GM23338 (cell line): ENCODE measurements at regions not wholly inside any gene's neighbourhood (a gene's known extent, or its start where the extent isn't known, plus 50 kb on each side); places are given as distances from the start of the nearest gene placed in this dataset.

Source experiments
- ATAC-seq: fragments of 200-7000 bp; cut with Tn5 transposase; 3 replicates; pipeline ENCODE4 v1.9.1; 2020
- DNase-seq: peaks from one replicate; pipeline ENCODE4 v3.0.0-alpha.2; 2015; ENCODE audit warnings: low spot score
- H2AFZ ChIP-seq: fragments of 200-600 bp; sonication (generic); 2 replicates; pipeline ENCODE4 v1.8.0; 2016; ENCODE audit warnings: antibody characterized with exemption, mild to moderate bottlenecking, moderate library complexity
- H3F3A ChIP-seq: fragments of 200-600 bp; sonication (generic); replicated peaks from 2 replicates; pipeline ENCODE4 v1.8.0; 2017; ENCODE audit warnings: antibody characterized with exemption, mixed run types, low read depth
- H3K27ac ChIP-seq: fragments of 200-600 bp; sonication (generic); 2 replicates; pipeline ENCODE4 v1.6.1; 2016; ENCODE audit warnings: low read depth
- H3K27me3 ChIP-seq: fragments of 200-600 bp; sonication (generic); 2 replicates; pipeline ENCODE4 v1.8.0; 2016; ENCODE audit warnings: mild to moderate bottlenecking, mixed run types, moderate library complexity; ENCODE audit not compliant: insufficient read depth
- H3K36me3 ChIP-seq: fragments of 200-600 bp; sonication (generic); 2 replicates; pipeline ENCODE4 v1.8.0; 2016; ENCODE audit warnings: mild to moderate bottlenecking; ENCODE audit not compliant: insufficient read depth
- H3K4me1 ChIP-seq: fragments of 200-600 bp; sonication (generic); 2 replicates; pipeline ENCODE4 v1.8.0; 2016; ENCODE audit warnings: mild to moderate bottlenecking, moderate library complexity; ENCODE audit not compliant: insufficient read depth
- H3K4me2 ChIP-seq: fragments of 200-600 bp; sonication (generic); 2 replicates; pipeline ENCODE4 v1.7.1; 2017; ENCODE audit warnings: mixed run types
- H3K4me3 ChIP-seq: fragments of 200-600 bp; sonication (generic); 2 replicates; pipeline ENCODE4 v1.6.1; 2016; ENCODE audit warnings: mixed run types
- H3K79me2 ChIP-seq: fragments of 200-600 bp; sonication (generic); replicated peaks from 2 replicates; pipeline ENCODE4 v1.8.0; 2017; ENCODE audit warnings: mild to moderate bottlenecking; ENCODE audit not compliant: insufficient read depth
- H3K9me2 ChIP-seq: fragments of 200-600 bp; sonication (generic); 2 replicates; pipeline ENCODE4 v1.8.0; 2017; ENCODE audit not compliant: insufficient read depth
- H4K20me1 ChIP-seq: fragments of 200-600 bp; sonication (generic); replicated peaks from 2 replicates; pipeline ENCODE4 v1.8.0; 2017; ENCODE audit warnings: mild to moderate bottlenecking; ENCODE audit not compliant: insufficient read depth
- H3K27ac Mint-ChIP-seq: 2 replicates; pipeline ENCODE4 v1.8.0; 2020; ENCODE audit warnings: inconsistent platforms, mild to moderate bottlenecking, moderate library complexity, mixed read lengths
- H3K27me3 Mint-ChIP-seq: 3 replicates; pipeline ENCODE4 v1.8.0; 2022; ENCODE audit warnings: low read depth, mild to moderate bottlenecking, moderate library complexity, mixed read lengths, inconsistent platforms; ENCODE audit not compliant: insufficient read depth, poor library complexity
- H3K36me3 Mint-ChIP-seq: 3 replicates; pipeline ENCODE4 v1.8.0; 2021; ENCODE audit warnings: low read depth, mild to moderate bottlenecking, inconsistent platforms, moderate library complexity, mixed read lengths
- H3K4me1 Mint-ChIP-seq: 3 replicates; pipeline ENCODE4 v1.8.0; 2020; ENCODE audit warnings: mild to moderate bottlenecking, inconsistent platforms, mixed read lengths
- H3K4me3 Mint-ChIP-seq: 3 replicates; pipeline ENCODE4 v1.8.0; 2021; ENCODE audit warnings: moderate library complexity, mild to moderate bottlenecking, inconsistent platforms, mixed read lengths
- H3K9me3 Mint-ChIP-seq: 3 replicates; pipeline ENCODE4 v1.8.0; 2020; ENCODE audit warnings: moderate library complexity, mild to moderate bottlenecking, inconsistent platforms, mixed read lengths
- EZH2phosphoT487 ChIP-seq: fragments of 200-600 bp; sonication (generic); IDR thresholded peaks from one replicate; pipeline ENCODE4 v1.8.1; 2018; ENCODE audit warnings: antibody characterized with exemption; ENCODE audit not compliant: unreplicated experiment
- NANOG ChIP-seq: IDR thresholded peaks from 2 replicates; pipeline ENCODE4 v1.6.1; 2016; ENCODE audit warnings: antibody characterized with exemption, borderline replicate concordance
- POLR2AphosphoS5 ChIP-seq: IDR thresholded peaks from 2 replicates; pipeline ENCODE4 v1.6.1; 2016; ENCODE audit warnings: antibody characterized with exemption, low read depth
- STAT1 ChIP-seq: IDR thresholded peaks from one replicate; pipeline ENCODE4 v1.6.1; 2016; ENCODE audit warnings: antibody characterized with exemption; ENCODE audit not compliant: unreplicated experiment
- TF ChIP-seq, protein P1 (sequence below): fragments of 250-450 bp; sonication (Bioruptor Pico); IDR thresholded peaks from 2 replicates; pipeline ENCODE4 v1.5.0; 2020; ENCODE audit warnings: mild to moderate bottlenecking, moderate library complexity

DNA sequence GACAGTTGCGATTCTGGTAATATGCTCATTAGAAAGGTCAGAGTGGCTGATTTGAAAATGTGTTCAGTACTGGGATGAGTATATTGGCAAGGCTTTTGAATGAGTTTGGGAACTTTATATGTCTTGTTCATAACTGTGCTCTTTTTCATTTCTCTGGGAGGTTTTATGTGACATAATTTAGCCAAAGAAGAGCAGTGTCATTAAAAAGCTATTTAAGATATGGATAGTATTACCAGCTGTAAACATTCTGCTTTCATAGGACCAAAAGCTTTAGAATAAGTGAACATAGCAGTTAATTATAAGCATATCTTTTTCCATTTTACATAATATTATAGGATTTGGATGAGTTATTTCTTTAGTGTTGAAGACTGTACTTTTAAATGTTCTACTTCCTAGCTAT lies 260.4 kb downstream of the TTC6 start:
- ATAC-seq, result no peak
- no peaks in the 10 kb centered on the region for H3K4me1 ChIP-seq
- no peaks in the 10 kb centered on the region for H3K36me3 ChIP-seq
- no peak overlapping the region for H3K4me3 ChIP-seq
- no peaks in the 10 kb centered on the region for H3K27me3 Mint-ChIP-seq
- no peak for TF ChIP-seq EZH2phosphoT487
- no peak for TF ChIP-seq POLR2AphosphoS5
- no peaks in the 10 kb centered on the region for H3K79me2 ChIP-seq
- H2AFZ ChIP-seq, result no peak overlapping the region
- H3K4me2 ChIP-seq, result no peak overlapping the region
- no peak overlapping the region for H3K27ac ChIP-seq
- no peaks in the 10 kb centered on the region for H4K20me1 ChIP-seq
- H3K27me3 ChIP-seq, result no peaks in the 10 kb centered on the region
- H3K27ac Mint-ChIP-seq, result no peak overlapping the region
- peaks cover 4% of the 10 kb centered on the region; the same call in 1 of the 3 replicates for H3K4me1 Mint-ChIP-seq
- H3K36me3 Mint-ChIP-seq, result no peaks in the 10 kb centered on the region
- H3F3A ChIP-seq, result no peaks in the 10 kb centered on the region
- no peaks in the 10 kb centered on the region for H3K9me3 Mint-ChIP-seq
- DNase-seq, result no peak
- no peak overlapping the region for H3K4me3 Mint-ChIP-seq
- H3K9me2 ChIP-seq, result no peaks in the 10 kb centered on the region

DNA sequence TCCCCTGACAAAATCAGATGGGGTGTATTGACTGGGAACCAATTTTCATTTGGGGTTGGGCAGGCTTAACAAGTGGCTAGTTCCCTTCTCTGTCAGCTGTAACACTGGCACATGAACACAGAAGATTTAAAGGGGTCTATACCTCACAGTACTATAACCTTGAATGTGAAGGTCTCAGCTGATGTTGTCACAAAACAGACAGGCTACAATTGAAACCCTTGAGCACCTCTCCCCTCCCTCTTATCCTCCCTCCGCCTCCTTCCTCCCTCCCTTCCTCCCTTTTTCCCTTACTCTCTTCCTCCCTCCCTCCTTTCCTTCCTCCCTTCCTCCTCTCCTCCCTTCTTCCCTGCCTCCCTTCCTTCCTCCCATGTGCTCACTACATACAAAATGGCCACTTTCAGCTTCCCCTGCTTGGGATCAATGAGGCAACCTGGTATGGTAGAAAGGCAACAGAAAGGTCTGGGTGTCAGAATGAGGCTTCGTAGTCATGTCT lies 262.4 kb downstream of the TTC6 start:
- no peak overlapping the region for H3K27ac Mint-ChIP-seq
- Histone ChIP-seq H3K79me2 (no peaks in the 10 kb centered on the region), H3F3A (no peaks in the 10 kb centered on the region), H3K27me3 (no peaks in the 10 kb centered on the region), H3K27ac (no peak overlapping the region), H3K36me3 (no peaks in the 10 kb centered on the region), H3K4me2 (no peak overlapping the region), H3K4me1 (no peaks in the 10 kb centered on the region), H3K9me2 (no peaks in the 10 kb centered on the region), H4K20me1 (no peaks in the 10 kb centered on the region), H3K4me3 (no peak overlapping the region), H2AFZ (0 out of 2 replicates have a peak overlapping the region, but pooled peaks have one; percentile 33)
- no peaks in the 10 kb centered on the region for H3K9me3 Mint-ChIP-seq
- no peak for ATAC-seq
- TF ChIP-seq STAT1 (no peak), POLR2AphosphoS5 (no peak), NANOG (no peak), EZH2phosphoT487 (no peak)
- TF ChIP-seq, protein P1, sequence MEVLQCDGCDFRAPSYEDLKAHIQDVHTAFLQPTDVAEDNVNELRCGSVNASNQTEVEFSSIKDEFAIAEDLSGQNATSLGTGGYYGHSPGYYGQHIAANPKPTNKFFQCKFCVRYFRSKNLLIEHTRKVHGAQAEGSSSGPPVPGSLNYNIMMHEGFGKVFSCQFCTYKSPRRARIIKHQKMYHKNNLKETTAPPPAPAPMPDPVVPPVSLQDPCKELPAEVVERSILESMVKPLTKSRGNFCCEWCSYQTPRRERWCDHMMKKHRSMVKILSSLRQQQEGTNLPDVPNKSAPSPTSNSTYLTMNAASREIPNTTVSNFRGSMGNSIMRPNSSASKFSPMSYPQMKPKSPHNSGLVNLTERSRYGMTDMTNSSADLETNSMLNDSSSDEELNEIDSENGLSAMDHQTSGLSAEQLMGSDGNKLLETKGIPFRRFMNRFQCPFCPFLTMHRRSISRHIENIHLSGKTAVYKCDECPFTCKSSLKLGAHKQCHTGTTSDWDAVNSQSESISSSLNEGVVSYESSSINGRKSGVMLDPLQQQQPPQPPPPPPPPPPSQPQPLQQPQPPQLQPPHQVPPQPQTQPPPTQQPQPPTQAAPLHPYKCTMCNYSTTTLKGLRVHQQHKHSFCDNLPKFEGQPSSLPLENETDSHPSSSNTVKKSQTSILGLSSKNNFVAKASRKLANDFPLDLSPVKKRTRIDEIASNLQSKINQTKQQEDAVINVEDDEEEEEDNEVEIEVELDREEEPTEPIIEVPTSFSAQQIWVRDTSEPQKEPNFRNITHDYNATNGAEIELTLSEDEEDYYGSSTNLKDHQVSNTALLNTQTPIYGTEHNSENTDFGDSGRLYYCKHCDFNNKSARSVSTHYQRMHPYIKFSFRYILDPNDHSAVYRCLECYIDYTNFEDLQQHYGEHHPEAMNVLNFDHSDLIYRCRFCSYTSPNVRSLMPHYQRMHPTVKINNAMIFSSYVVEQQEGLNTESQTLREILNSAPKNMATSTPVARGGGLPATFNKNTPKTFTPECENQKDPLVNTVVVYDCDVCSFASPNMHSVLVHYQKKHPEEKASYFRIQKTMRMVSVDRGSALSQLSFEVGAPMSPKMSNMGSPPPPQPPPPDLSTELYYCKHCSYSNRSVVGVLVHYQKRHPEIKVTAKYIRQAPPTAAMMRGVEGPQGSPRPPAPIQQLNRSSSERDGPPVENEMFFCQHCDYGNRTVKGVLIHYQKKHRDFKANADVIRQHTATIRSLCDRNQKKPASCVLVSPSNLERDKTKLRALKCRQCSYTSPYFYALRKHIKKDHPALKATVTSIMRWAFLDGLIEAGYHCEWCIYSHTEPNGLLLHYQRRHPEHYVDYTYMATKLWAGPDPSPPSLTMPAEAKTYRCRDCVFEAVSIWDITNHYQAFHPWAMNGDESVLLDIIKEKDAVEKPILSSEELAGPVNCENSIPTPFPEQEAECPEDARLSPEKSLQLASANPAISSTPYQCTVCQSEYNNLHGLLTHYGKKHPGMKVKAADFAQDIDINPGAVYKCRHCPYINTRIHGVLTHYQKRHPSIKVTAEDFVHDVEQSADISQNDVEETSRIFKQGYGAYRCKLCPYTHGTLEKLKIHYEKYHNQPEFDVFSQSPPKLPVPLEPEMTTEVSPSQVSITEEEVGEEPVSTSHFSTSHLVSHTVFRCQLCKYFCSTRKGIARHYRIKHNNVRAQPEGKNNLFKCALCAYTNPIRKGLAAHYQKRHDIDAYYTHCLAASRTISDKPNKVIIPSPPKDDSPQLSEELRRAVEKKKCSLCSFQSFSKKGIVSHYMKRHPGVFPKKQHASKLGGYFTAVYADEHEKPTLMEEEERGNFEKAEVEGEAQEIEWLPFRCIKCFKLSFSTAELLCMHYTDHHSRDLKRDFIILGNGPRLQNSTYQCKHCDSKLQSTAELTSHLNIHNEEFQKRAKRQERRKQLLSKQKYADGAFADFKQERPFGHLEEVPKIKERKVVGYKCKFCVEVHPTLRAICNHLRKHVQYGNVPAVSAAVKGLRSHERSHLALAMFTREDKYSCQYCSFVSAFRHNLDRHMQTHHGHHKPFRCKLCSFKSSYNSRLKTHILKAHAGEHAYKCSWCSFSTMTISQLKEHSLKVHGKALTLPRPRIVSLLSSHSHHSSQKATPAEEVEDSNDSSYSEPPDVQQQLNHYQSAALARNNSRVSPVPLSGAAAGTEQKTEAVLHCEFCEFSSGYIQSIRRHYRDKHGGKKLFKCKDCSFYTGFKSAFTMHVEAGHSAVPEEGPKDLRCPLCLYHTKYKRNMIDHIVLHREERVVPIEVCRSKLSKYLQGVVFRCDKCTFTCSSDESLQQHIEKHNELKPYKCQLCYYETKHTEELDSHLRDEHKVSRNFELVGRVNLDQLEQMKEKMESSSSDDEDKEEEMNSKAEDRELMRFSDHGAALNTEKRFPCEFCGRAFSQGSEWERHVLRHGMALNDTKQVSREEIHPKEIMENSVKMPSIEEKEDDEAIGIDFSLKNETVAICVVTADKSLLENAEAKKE, result no peak
- peaks cover 4% of the 10 kb centered on the region; the same call in 1 of the 3 replicates for H3K4me1 Mint-ChIP-seq
- no peak for DNase-seq
- no peaks in the 10 kb centered on the region for H3K36me3 Mint-ChIP-seq
- H3K27me3 Mint-ChIP-seq, result no peaks in the 10 kb centered on the region
- H3K4me3 Mint-ChIP-seq, result no peak overlapping the region
